ENCODE measurements at regions not wholly inside any gene's neighbourhood (a gene's known extent, or its start where the extent isn't known, plus 50 kb on each side); places are given as distances from the start of the nearest gene placed in this dataset.

DNA sequence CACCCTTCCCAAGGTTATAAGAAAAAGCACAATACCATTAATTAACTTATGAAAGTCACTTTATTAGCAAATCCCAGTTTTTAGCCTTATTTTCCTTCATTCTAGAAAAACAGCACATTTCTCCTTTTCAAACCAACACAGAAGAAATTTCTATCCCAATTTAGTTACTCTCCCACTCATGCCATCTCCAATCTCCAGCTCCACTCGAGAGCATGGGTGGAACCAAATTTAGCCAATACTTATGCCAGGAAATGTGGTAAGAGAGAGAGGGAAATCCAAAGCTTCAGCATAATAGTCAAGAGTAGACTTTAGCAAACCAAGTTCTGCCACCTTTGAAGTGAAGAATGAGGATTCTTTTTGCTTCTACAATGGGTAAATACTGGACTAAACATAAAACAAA lies 288.8 kb downstream of the KIF2B start:
- no peak overlapping the region for H3K4me3 ChIP-seq
- H3K9me3 ChIP-seq, result no peaks in the 10 kb centered on the region
- no peak for ATAC-seq
- H3K27ac ChIP-seq, result no peak overlapping the region
- H3K4me1 ChIP-seq, result no peaks in the 10 kb centered on the region
- intact Hi-C loops (cut with DNase I), result no loop called here
- H3K36me3 ChIP-seq, result no peaks in the 10 kb centered on the region
- TF ChIP-seq, protein P1, sequence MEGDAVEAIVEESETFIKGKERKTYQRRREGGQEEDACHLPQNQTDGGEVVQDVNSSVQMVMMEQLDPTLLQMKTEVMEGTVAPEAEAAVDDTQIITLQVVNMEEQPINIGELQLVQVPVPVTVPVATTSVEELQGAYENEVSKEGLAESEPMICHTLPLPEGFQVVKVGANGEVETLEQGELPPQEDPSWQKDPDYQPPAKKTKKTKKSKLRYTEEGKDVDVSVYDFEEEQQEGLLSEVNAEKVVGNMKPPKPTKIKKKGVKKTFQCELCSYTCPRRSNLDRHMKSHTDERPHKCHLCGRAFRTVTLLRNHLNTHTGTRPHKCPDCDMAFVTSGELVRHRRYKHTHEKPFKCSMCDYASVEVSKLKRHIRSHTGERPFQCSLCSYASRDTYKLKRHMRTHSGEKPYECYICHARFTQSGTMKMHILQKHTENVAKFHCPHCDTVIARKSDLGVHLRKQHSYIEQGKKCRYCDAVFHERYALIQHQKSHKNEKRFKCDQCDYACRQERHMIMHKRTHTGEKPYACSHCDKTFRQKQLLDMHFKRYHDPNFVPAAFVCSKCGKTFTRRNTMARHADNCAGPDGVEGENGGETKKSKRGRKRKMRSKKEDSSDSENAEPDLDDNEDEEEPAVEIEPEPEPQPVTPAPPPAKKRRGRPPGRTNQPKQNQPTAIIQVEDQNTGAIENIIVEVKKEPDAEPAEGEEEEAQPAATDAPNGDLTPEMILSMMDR (IDR thresholded peaks at IDR 0.05), result no peak
- TF ChIP-seq POLR2A (IDR thresholded peaks at IDR 0.05), result no peak
- no peaks in the 10 kb centered on the region for H3K27me3 ChIP-seq
- DNase-seq, result no peak
- WGBS (ENCODE audit: insufficient coverage, low coverage, low lambda C conversion rate, missing lambda C conversion rate), result 20% methylated on average over 1 of the region's 1 CpG

DNA sequence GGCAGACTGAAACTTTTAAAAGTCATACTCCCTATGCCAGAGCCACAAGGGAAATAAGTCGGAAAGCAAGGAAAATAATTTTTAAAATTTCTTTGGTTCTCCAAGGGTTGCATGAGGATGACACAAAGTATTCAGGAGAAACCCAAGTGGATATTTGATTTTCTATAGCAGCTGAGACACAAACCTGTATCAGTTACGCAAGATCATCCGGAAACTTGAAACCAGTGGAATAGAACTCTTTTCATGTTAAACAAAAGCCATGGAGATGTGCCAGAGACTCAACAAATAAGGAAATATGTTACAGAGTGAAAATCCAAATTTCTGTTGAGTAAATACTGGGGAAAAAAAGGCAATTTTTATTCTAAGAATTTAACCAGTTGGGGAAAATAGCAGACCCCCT lies 294.7 kb downstream of the KIF2B start:
- H3K9me3 ChIP-seq, result no peaks in the 10 kb centered on the region
- no peaks in the 10 kb centered on the region for H3K36me3 ChIP-seq
- no peak overlapping the region for H3K27ac ChIP-seq
- H3K27me3 ChIP-seq, result no peaks in the 10 kb centered on the region
- no peaks in the 10 kb centered on the region for H3K4me1 ChIP-seq
- no peak overlapping the region for H3K4me3 ChIP-seq
- TF ChIP-seq POLR2A (IDR thresholded peaks at IDR 0.05), result no peak
- TF ChIP-seq, protein P1 (IDR thresholded peaks at IDR 0.05), result no peak
- WGBS (ENCODE audit: insufficient coverage, low coverage, low lambda C conversion rate, missing lambda C conversion rate), result 40% methylated on average over 2 of the region's 3 CpGs
- intact Hi-C loops (cut with DNase I), result no loop called here
- no peak for ATAC-seq
- DNase-seq, result no peak

DNA sequence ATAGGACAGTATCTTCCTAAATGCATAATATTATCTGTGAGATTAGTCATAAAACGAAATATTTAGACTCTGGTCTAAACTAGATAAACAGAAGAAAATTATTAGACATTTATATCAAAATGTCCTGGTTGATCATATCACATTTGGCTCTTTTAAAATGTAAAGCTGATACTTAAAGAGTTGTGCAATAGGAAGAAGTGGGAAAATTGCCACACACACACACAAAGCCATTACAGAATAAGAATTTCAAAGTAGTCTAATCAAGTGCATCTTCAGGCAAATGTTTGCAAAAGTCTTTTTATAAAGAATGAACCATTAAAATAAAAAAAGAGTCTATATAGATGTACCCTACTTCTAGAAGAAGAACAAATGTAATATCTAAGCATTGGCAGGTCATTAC lies 301.7 kb downstream of the KIF2B start:
- WGBS (ENCODE audit: insufficient coverage, low coverage, low lambda C conversion rate, missing lambda C conversion rate), result 10% methylated on average over 1 of the region's 1 CpG
- H3K4me1 ChIP-seq, result no peaks in the 10 kb centered on the region
- intact Hi-C loops (cut with DNase I), result no loop called here

DNA sequence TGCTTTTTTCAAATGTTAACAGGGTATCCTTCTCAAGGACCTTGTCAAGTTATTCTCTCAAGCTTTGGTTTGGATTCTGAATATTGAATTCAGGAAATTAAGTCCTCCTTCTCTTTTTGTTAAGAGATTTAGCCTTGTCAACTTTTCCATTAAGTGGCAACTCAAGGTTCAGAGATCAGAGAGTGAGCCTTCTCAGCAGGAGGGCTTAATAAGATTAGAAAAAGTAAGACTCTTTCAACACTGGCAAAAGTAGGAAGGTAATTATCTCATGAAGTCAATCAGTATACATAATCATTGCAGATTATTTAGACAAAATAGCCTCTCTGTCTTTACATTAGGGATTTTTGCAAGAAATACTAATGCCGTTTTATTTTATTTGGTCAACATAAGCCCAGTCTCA lies 330.7 kb downstream of the KIF2B start:
- no peak for ATAC-seq
- no peaks in the 10 kb centered on the region for H3K9me3 ChIP-seq
- intact Hi-C loops (cut with DNase I), result no loop called here
- TF ChIP-seq, protein P1 (IDR thresholded peaks at IDR 0.05), result no peak
- TF ChIP-seq POLR2A (IDR thresholded peaks at IDR 0.05), result no peak
- no peak for DNase-seq
- 75% methylated on average over 1 of the region's 1 CpG for WGBS (ENCODE audit: insufficient coverage, low coverage, low lambda C conversion rate, missing lambda C conversion rate)
- no peak overlapping the region for H3K4me3 ChIP-seq
- no peaks in the 10 kb centered on the region for H3K4me1 ChIP-seq
- H3K36me3 ChIP-seq, result peaks cover 0 to 1% (median 0%) of the 10 kb centered on the region in 4 donors
- no peak overlapping the region for H3K27ac ChIP-seq
- H3K27me3 ChIP-seq, result no peaks in the 10 kb centered on the region

More for the DNA sequence above, 301.7 kb downstream of the KIF2B start:
- Histone ChIP-seq H3K36me3 (no peaks in the 10 kb centered on the region), H3K27ac (no peak overlapping the region), H3K9me3 (no peaks in the 10 kb centered on the region), H3K4me3 (no peak overlapping the region), H3K27me3 (no peaks in the 10 kb centered on the region)
- no peak for DNase-seq
- TF ChIP-seq POLR2A (IDR thresholded peaks at IDR 0.05), result no peak
- TF ChIP-seq, protein P1 (IDR thresholded peaks at IDR 0.05), result no peak
- no peak for ATAC-seq

DNA sequence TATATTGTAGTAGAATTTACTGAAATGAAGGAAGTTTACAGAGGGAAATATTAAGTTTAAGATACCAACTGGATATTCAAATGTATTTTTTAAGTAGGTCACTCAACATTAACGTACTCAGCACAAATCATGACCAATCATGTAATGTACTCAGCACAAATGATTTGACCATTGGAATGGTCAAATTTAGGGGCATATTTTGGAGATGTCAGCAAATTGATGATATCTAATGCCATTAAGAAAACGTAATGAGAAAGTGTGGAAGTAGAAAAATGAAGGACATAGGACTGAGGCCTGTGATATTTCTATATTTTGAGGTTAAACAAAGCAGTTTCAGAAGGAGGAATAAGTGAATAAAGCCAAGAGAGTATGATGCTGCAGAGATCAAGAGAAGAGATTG lies 334.8 kb downstream of the KIF2B start:
- Histone ChIP-seq H3K36me3 (peaks cover 0 to 1% (median 0%) of the 10 kb centered on the region in 4 donors), H3K4me1 (no peaks in the 10 kb centered on the region), H3K27ac (no peak overlapping the region), H3K4me3 (no peak overlapping the region), H3K27me3 (no peaks in the 10 kb centered on the region), H3K9me3 (no peaks in the 10 kb centered on the region)
- DNase-seq, result no peak
- no peak for ATAC-seq
- WGBS (ENCODE audit: insufficient coverage, low coverage, low lambda C conversion rate, missing lambda C conversion rate), result 37% methylated on average over 2 of the region's 2 CpGs
- no peak for TF ChIP-seq POLR2A (IDR thresholded peaks at IDR 0.05)
- TF ChIP-seq, protein P1 (IDR thresholded peaks at IDR 0.05), result no peak
- intact Hi-C loops (cut with DNase I), result no loop called here

Data from right lobe of liver (tissue), 6 donors.